NCI-H226 (cell line): ENCODE measurements at regions not wholly inside any gene's neighbourhood (a gene's known extent, or its start where the extent isn't known, plus 50 kb on each side); places are given as distances from the start of the nearest gene placed in this dataset.
A peak's percentile ranks its signal among the peaks of the same experiment; 100 is the strongest.

ENCODE experiments used
- DNase-seq: peaks from one replicate; pipeline ENCODE4 v3.0.0-alpha.2; 2015

GRCh38 chr2:103734911-103735310, 973.1 kb downstream of the TMEM182 start:
- DNase-seq = no peak

GRCh38 chr2:103738108-103738507, 976.3 kb downstream of the TMEM182 start:
- DNase-seq = no peak

- DNase-seq = no peak
Measured at GRCh38 chr2:103738606-103739005, 976.8 kb downstream of the TMEM182 start.

- no peak for DNase-seq
Measured at GRCh38 chr2:103739186-103739585, 977.4 kb downstream of the TMEM182 start.

- no peak for DNase-seq
Measured at GRCh38 chr2:103739921-103740320, 978.1 kb downstream of the TMEM182 start.

- DNase-seq = no peak
Measured at GRCh38 chr2:103740631-103741030, 978.8 kb downstream of the TMEM182 start.

GRCh38 chr2:103743195-103743594, 981.4 kb downstream of the TMEM182 start:
- DNase-seq = no peak

- DNase-seq = no peak
Measured at GRCh38 chr2:103754530-103754929, 992.7 kb downstream of the TMEM182 start.

- DNase-seq = peak; percentile 36
Measured at GRCh38 chr2:103773884-103774283, 1012.1 kb downstream of the TMEM182 start.

GRCh38 chr2:103780088-103780702, 1018.4 kb downstream of the TMEM182 start:
- no peak for DNase-seq

GRCh38 chr2:103781313-103781712, 1019.5 kb downstream of the TMEM182 start:
- no peak for DNase-seq

- no peak for DNase-seq
Measured at GRCh38 chr2:103784261-103784660, 1022.4 kb downstream of the TMEM182 start.

GRCh38 chr2:103785432-103785831, 1023.6 kb downstream of the TMEM182 start:
- DNase-seq = no peak

GRCh38 chr2:103785956-103786355, 1024.1 kb downstream of the TMEM182 start:
- DNase-seq = no peak

GRCh38 chr2:103788389-103788788, 1026.6 kb downstream of the TMEM182 start:
- DNase-seq = no peak

GRCh38 chr2:103788951-103789350, 1027.1 kb downstream of the TMEM182 start:
- no peak for DNase-seq

- peak; percentile 84 for DNase-seq
Measured at GRCh38 chr2:103789381-103790095, 1027.7 kb downstream of the TMEM182 start.

GRCh38 chr2:103792042-103792441, 1030.2 kb downstream of the TMEM182 start:
- no peak for DNase-seq

- DNase-seq = no peak
Measured at GRCh38 chr2:103798291-103798690, 1036.5 kb downstream of the TMEM182 start.

- DNase-seq = no peak
Measured at GRCh38 chr2:103804013-103804412, 1042.2 kb downstream of the TMEM182 start.

- peak; percentile 51 for DNase-seq
Measured at GRCh38 chr2:103805746-103806145, 1043.9 kb downstream of the TMEM182 start.

- DNase-seq = no peak
Measured at GRCh38 chr2:103808814-103809213, 1045.1 kb upstream of the POU3F3 start.

- no peak for DNase-seq
Measured at GRCh38 chr2:103809415-103809814, 1044.5 kb upstream of the POU3F3 start.

- DNase-seq = peak; percentile 97
Measured at GRCh38 chr2:103809941-103810441, 1043.9 kb upstream of the POU3F3 start.

- DNase-seq = no peak
Measured at GRCh38 chr2:103810875-103811274, 1043.0 kb upstream of the POU3F3 start.
